ENCODE measurements at regions not wholly inside any gene's neighbourhood (a gene's known extent, or its start where the extent isn't known, plus 50 kb on each side); places are given as distances from the start of the nearest gene placed in this dataset.

DNA sequence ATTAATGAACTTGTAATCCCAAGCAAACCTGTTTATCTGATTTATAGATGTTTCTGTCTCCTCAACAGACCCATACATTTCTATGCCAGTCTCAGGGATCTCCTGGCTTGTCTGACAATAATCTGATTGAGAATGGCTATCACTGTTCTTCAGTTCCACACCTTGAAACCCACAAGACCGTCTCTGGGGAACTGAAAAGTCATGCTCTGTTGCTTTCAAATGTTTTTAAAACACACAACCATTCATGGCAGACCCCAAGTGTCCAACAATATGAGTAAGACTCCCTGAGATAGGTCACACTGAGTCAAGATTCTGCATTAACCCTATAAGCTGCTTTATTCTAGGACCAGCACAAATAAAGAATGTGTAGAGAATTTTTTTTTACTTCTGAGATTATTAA, 611.2 kb upstream of the PLXNA2 start:
- no peak for ATAC-seq (ENCODE audit: low read depth)
- TF ChIP-seq, protein P1, sequence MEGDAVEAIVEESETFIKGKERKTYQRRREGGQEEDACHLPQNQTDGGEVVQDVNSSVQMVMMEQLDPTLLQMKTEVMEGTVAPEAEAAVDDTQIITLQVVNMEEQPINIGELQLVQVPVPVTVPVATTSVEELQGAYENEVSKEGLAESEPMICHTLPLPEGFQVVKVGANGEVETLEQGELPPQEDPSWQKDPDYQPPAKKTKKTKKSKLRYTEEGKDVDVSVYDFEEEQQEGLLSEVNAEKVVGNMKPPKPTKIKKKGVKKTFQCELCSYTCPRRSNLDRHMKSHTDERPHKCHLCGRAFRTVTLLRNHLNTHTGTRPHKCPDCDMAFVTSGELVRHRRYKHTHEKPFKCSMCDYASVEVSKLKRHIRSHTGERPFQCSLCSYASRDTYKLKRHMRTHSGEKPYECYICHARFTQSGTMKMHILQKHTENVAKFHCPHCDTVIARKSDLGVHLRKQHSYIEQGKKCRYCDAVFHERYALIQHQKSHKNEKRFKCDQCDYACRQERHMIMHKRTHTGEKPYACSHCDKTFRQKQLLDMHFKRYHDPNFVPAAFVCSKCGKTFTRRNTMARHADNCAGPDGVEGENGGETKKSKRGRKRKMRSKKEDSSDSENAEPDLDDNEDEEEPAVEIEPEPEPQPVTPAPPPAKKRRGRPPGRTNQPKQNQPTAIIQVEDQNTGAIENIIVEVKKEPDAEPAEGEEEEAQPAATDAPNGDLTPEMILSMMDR (IDR thresholded peaks at IDR 0.05; ENCODE audit: poor library complexity, severe bottlenecking): no peak
- DNase-seq (ENCODE audit: low spot score): no peak
- H3K9me3 ChIP-seq (ENCODE audit: severe bottlenecking): no peaks in the 10 kb centered on the region
- no peaks in the 10 kb centered on the region for H3K4me1 ChIP-seq (ENCODE audit: insufficient read depth, poor library complexity, severe bottlenecking)
- no peak overlapping the region for H3K27ac ChIP-seq (ENCODE audit: poor library complexity, severe bottlenecking)
- H3K27me3 ChIP-seq (ENCODE audit: insufficient read depth, poor library complexity, severe bottlenecking): no peaks in the 10 kb centered on the region
- H3K4me3 ChIP-seq (ENCODE audit: severe bottlenecking): no peak overlapping the region
- H3K36me3 ChIP-seq (ENCODE audit: low read depth): no peaks in the 10 kb centered on the region

DNA sequence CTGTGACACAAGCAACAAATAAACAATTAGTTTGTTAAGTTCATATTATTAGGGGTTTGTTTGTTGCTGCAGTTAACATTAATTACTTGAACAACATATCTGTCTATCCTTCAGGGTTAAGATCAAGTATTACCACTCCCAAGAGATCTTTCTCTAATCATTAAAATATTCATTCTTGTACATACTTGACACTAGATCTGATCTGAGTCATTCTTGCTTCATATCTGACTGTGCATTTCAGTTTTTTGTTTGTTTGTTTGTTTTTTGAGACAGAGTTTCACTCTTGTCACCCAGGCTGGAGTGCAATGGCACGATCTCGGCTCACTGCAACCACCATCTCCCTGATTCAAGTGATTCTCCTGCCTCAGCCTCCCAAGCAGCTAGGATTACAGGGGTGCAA, 613.3 kb upstream of the PLXNA2 start:
- no peak for ATAC-seq (ENCODE audit: low read depth)
- DNase-seq (ENCODE audit: low spot score): no peak
- H3K9me3 ChIP-seq (ENCODE audit: severe bottlenecking): no peaks in the 10 kb centered on the region
- no peaks in the 10 kb centered on the region for H3K27me3 ChIP-seq (ENCODE audit: insufficient read depth, poor library complexity, severe bottlenecking)
- H3K27ac ChIP-seq (ENCODE audit: poor library complexity, severe bottlenecking): no peak overlapping the region
- H3K36me3 ChIP-seq (ENCODE audit: low read depth): no peaks in the 10 kb centered on the region
- TF ChIP-seq, protein P1 (IDR thresholded peaks at IDR 0.05; ENCODE audit: poor library complexity, severe bottlenecking): no peak
- no peaks in the 10 kb centered on the region for H3K4me1 ChIP-seq (ENCODE audit: insufficient read depth, poor library complexity, severe bottlenecking)
- H3K4me3 ChIP-seq (ENCODE audit: severe bottlenecking): no peak overlapping the region

DNA sequence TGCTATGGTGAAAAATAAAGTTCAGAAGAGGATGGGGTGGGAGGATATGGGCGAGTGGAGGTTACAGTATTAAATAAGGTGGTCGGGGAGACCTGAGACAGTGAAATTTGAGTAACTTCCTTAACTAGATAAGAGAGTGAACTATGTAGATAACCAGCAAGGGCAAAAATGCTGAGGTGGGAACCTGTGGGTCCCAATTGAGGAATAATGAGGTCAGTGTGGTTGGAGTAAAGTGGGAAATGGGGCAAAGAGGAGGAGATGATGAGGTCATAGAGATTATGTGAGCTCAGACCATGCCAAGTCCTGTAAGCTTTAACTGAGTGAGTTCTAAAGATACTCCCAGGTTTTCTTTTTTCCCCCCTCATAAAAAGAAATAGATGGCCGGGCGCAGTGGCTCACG, 614.6 kb upstream of the PLXNA2 start:
- no peaks in the 10 kb centered on the region for H3K27me3 ChIP-seq (ENCODE audit: insufficient read depth, poor library complexity, severe bottlenecking)
- ATAC-seq (ENCODE audit: low read depth) (no peak), DNase-seq (ENCODE audit: low spot score) (no peak)
- H3K36me3 ChIP-seq (ENCODE audit: low read depth): no peaks in the 10 kb centered on the region
- H3K4me3 ChIP-seq (ENCODE audit: severe bottlenecking): no peak overlapping the region
- no peaks in the 10 kb centered on the region for H3K9me3 ChIP-seq (ENCODE audit: severe bottlenecking)
- H3K27ac ChIP-seq (ENCODE audit: poor library complexity, severe bottlenecking): no peak overlapping the region
- H3K4me1 ChIP-seq (ENCODE audit: insufficient read depth, poor library complexity, severe bottlenecking): no peaks in the 10 kb centered on the region
- TF ChIP-seq, protein P1 (IDR thresholded peaks at IDR 0.05; ENCODE audit: poor library complexity, severe bottlenecking): no peak

DNA sequence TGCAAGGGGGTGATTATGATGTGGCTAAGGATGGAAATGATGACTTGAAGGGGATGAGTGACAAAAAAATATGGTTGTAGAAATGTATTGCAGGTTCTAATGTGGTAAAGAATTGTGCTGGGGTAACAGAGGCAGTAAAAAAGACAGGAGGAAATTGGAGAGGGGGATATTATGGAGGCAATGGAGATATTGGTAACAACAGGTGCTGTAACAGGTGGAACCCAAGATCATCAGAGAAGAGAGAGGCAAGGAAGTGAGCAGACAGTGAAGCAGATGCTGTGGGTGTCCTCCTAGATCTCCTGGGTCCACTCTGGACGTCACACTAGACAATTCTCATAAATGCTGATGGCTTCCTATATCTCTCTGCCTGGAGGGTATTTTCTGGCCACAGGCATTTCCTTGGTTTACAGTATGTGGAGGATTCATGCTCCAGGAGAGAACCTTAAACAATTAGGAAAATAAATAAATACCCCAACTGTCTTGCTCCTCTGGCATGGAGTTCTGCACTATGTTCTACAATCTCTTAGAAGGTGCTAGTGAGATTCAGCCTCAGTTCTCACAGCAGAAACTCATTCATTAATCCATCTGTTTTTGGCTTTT, 620.3 kb upstream of the PLXNA2 start:
- TF ChIP-seq, protein P1 (IDR thresholded peaks at IDR 0.05; ENCODE audit: poor library complexity, severe bottlenecking): no peak

DNA sequence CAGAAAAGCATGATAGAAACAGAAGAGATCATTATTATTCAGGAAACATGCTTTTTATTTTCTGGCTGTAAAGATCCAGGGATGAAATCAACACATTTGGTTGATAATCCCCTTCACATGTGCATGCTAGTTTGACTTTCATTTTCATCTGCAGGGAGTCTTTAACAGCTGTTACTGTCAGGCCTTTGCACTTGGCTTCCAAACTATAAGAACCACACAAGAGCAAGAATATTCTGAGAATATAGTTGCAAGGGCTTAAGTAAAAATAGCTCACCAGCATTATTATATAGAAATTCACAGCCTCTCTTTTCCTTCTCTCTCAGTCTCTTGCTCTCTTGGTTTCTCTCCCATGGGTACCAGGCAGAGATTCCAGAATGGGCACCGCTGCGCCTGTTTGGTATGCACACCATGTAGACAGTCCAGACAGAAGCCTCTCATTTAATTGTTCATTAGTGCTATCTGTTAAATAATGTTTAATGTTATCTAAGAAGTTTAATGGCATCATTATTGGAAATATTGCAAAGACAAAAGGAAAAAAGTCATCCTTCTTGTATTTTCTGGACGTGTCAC, 622.3 kb upstream of the PLXNA2 start:
- H3K4me1 ChIP-seq (ENCODE audit: insufficient read depth, poor library complexity, severe bottlenecking): no peaks in the 10 kb centered on the region
- no peaks in the 10 kb centered on the region for H3K9me3 ChIP-seq (ENCODE audit: severe bottlenecking)
- ATAC-seq (ENCODE audit: low read depth) (no peak), DNase-seq (ENCODE audit: low spot score) (no peak)
- TF ChIP-seq, protein P1 (IDR thresholded peaks at IDR 0.05; ENCODE audit: poor library complexity, severe bottlenecking): no peak
- no peaks in the 10 kb centered on the region for H3K36me3 ChIP-seq (ENCODE audit: low read depth)
- H3K27me3 ChIP-seq (ENCODE audit: insufficient read depth, poor library complexity, severe bottlenecking): no peaks in the 10 kb centered on the region
- H3K27ac ChIP-seq (ENCODE audit: poor library complexity, severe bottlenecking): no peak overlapping the region
- H3K4me3 ChIP-seq (ENCODE audit: severe bottlenecking): no peak overlapping the region

More for the DNA sequence above, 620.3 kb upstream of the PLXNA2 start:
- H3K4me3 ChIP-seq (ENCODE audit: severe bottlenecking): no peak overlapping the region
- DNase-seq (ENCODE audit: low spot score) (no peak), ATAC-seq (ENCODE audit: low read depth) (no peak)
- H3K4me1 ChIP-seq (ENCODE audit: insufficient read depth, poor library complexity, severe bottlenecking): no peaks in the 10 kb centered on the region
- no peaks in the 10 kb centered on the region for H3K9me3 ChIP-seq (ENCODE audit: severe bottlenecking)
- no peaks in the 10 kb centered on the region for H3K27me3 ChIP-seq (ENCODE audit: insufficient read depth, poor library complexity, severe bottlenecking)
- H3K36me3 ChIP-seq (ENCODE audit: low read depth): no peaks in the 10 kb centered on the region
- H3K27ac ChIP-seq (ENCODE audit: poor library complexity, severe bottlenecking): no peak overlapping the region

Data from RWPE2 (cell line).